ENCODE measurements at regions not wholly inside any gene's neighbourhood (a gene's known extent, or its start where the extent isn't known, plus 50 kb on each side); places are given as distances from the start of the nearest gene placed in this dataset.

GRCh38 chr6:144617708-144618107, 332.6 kb downstream of the UTRN start:
- TF ChIP-seq POLR2A (IDR thresholded peaks at IDR 0.05): no peak
- no peak for TF ChIP-seq POLR2AphosphoS5 (IDR thresholded peaks at IDR 0.05)
- Histone ChIP-seq H3K9me3 (no peaks in the 10 kb centered on the region), H3K4me1 (no peaks in the 10 kb centered on the region), H3K36me3 (no peaks in the 10 kb centered on the region), H3K4me3 (no peak overlapping the region), H3K27ac (no peak overlapping the region), H3K27me3 (no peaks in the 10 kb centered on the region)
- 88% methylated on average over 4 of the region's 4 CpGs for WGBS
- no peak for DNase-seq (ENCODE audit: low spot score in 2 of 2)

GRCh38 chr6:144619966-144620365, 334.8 kb downstream of the UTRN start:
- no peak for TF ChIP-seq EP300 (IDR thresholded peaks at IDR 0.05)
- TF ChIP-seq, protein P1, sequence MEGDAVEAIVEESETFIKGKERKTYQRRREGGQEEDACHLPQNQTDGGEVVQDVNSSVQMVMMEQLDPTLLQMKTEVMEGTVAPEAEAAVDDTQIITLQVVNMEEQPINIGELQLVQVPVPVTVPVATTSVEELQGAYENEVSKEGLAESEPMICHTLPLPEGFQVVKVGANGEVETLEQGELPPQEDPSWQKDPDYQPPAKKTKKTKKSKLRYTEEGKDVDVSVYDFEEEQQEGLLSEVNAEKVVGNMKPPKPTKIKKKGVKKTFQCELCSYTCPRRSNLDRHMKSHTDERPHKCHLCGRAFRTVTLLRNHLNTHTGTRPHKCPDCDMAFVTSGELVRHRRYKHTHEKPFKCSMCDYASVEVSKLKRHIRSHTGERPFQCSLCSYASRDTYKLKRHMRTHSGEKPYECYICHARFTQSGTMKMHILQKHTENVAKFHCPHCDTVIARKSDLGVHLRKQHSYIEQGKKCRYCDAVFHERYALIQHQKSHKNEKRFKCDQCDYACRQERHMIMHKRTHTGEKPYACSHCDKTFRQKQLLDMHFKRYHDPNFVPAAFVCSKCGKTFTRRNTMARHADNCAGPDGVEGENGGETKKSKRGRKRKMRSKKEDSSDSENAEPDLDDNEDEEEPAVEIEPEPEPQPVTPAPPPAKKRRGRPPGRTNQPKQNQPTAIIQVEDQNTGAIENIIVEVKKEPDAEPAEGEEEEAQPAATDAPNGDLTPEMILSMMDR (IDR thresholded peaks at IDR 0.05): no peak
- no peak for TF ChIP-seq POLR2A (IDR thresholded peaks at IDR 0.05)
- no peak for TF ChIP-seq POLR2AphosphoS5 (IDR thresholded peaks at IDR 0.05)
- Histone ChIP-seq H3K27ac (no peak overlapping the region), H3K4me3 (no peak overlapping the region), H3K36me3 (no peaks in the 10 kb centered on the region), H3K4me1 (no peaks in the 10 kb centered on the region), H3K27me3 (no peaks in the 10 kb centered on the region), H3K9me3 (no peaks in the 10 kb centered on the region)
- 99% methylated on average over 2 of the region's 2 CpGs for WGBS
- no peak for DNase-seq (ENCODE audit: low spot score in 2 of 2)

GRCh38 chr6:144621332-144621731, 336.2 kb downstream of the UTRN start:
- no peak overlapping the region for H3K4me3 ChIP-seq
- TF ChIP-seq POLR2AphosphoS5 (IDR thresholded peaks at IDR 0.05) (no peak), POLR2A (IDR thresholded peaks at IDR 0.05) (no peak), EP300 (IDR thresholded peaks at IDR 0.05) (no peak)
- TF ChIP-seq, protein P1 (IDR thresholded peaks at IDR 0.05): no peak
- no peaks in the 10 kb centered on the region for H3K9me3 ChIP-seq
- H3K27me3 ChIP-seq: no peaks in the 10 kb centered on the region
- DNase-seq (ENCODE audit: low spot score in 2 of 2): no peak
- H3K4me1 ChIP-seq: no peaks in the 10 kb centered on the region
- 91% methylated on average over 4 of the region's 4 CpGs for WGBS
- H3K36me3 ChIP-seq: no peaks in the 10 kb centered on the region
- H3K27ac ChIP-seq: no peak overlapping the region

GRCh38 chr6:144624246-144624645, 339.1 kb downstream of the UTRN start:
- Histone ChIP-seq H3K27ac (no peak overlapping the region), H3K4me1 (no peaks in the 10 kb centered on the region), H3K9me3 (no peaks in the 10 kb centered on the region), H3K4me3 (no peak overlapping the region), H3K27me3 (no peaks in the 10 kb centered on the region), H3K36me3 (no peaks in the 10 kb centered on the region)
- WGBS: 75% methylated on average over 5 of the region's 5 CpGs
- no peak for DNase-seq (ENCODE audit: low spot score in 2 of 2)
- TF ChIP-seq POLR2A (IDR thresholded peaks at IDR 0.05) (no peak), POLR2AphosphoS5 (IDR thresholded peaks at IDR 0.05) (no peak), EP300 (IDR thresholded peaks at IDR 0.05) (no peak)
- TF ChIP-seq, protein P1 (IDR thresholded peaks at IDR 0.05): no peak

DNA sequence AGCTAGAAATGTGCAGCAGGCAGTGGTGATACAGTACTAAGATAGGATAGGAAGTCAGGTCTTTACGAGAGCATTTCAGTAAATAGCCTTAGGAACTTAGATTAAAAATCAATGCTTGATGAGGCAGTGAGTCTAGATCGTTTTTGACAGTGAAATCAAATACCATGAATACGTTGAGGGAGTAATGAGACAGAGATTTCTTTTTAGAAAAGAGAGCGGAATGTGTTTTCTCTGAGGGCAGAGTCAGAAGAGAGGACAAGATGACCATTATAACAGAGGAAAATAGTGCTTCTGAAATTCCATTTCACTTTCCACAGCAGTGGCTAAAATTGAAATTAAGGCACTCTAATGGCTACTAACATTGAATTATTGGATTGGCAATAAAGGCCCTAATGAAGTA, 339.6 kb downstream of the UTRN start:
- no peak overlapping the region for H3K4me3 ChIP-seq
- no peak for DNase-seq (ENCODE audit: low spot score in 2 of 2)
- no peaks in the 10 kb centered on the region for H3K27me3 ChIP-seq
- H3K9me3 ChIP-seq: no peaks in the 10 kb centered on the region
- no peaks in the 10 kb centered on the region for H3K36me3 ChIP-seq
- H3K4me1 ChIP-seq: no peaks in the 10 kb centered on the region
- TF ChIP-seq EP300 (IDR thresholded peaks at IDR 0.05): no peak
- TF ChIP-seq POLR2A (IDR thresholded peaks at IDR 0.05): no peak
- TF ChIP-seq, protein P1 (IDR thresholded peaks at IDR 0.05): no peak
- TF ChIP-seq POLR2AphosphoS5 (IDR thresholded peaks at IDR 0.05): no peak
- 86% methylated on average over 4 of the region's 4 CpGs for WGBS
- no peak overlapping the region for H3K27ac ChIP-seq

DNA sequence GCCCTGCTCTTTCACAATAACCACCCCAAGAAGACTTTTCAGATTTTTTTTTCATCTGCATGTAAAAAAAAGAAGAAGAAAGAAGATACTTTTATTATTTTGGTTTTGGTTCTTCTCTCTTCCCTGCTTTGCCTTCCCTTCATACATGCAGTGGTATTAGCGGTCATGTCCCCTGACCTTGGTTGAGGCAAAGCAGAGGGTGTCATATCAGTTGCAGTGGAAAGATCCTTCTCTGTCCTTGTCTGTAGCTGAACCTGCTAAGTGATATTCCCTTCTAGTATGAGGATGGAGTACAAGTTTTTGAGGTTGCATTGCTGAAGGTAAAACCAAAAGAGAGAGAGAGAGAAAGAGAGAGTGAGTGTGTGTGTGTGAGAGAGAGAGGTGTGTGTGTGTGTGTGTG, 345.7 kb downstream of the UTRN start:
- no peak for TF ChIP-seq POLR2A (IDR thresholded peaks at IDR 0.05)
- no peak for TF ChIP-seq EP300 (IDR thresholded peaks at IDR 0.05)
- no peak for TF ChIP-seq POLR2AphosphoS5 (IDR thresholded peaks at IDR 0.05)
- TF ChIP-seq, protein P1 (IDR thresholded peaks at IDR 0.05): no peak
- 100% methylated on average over 1 of the region's 1 CpG for WGBS
- no peak overlapping the region for H3K27ac ChIP-seq
- H3K9me3 ChIP-seq: no peaks in the 10 kb centered on the region
- DNase-seq (ENCODE audit: low spot score in 2 of 2): no peak
- no peak overlapping the region for H3K4me3 ChIP-seq
- H3K36me3 ChIP-seq: no peaks in the 10 kb centered on the region
- no peaks in the 10 kb centered on the region for H3K27me3 ChIP-seq
- peaks cover 2% of the 10 kb centered on the region for H3K4me1 ChIP-seq

All from suprapubic skin (tissue), 4 donors.